ENCODE measurements at regions not wholly inside any gene's neighbourhood (a gene's known extent, or its start where the extent isn't known, plus 50 kb on each side); places are given as distances from the start of the nearest gene placed in this dataset.
"Not testable (repeated sequence)": the region's sequence is repeated elsewhere in the genome, so short reads cannot be mapped to it uniquely, and the experiment has no call there.

DNA sequence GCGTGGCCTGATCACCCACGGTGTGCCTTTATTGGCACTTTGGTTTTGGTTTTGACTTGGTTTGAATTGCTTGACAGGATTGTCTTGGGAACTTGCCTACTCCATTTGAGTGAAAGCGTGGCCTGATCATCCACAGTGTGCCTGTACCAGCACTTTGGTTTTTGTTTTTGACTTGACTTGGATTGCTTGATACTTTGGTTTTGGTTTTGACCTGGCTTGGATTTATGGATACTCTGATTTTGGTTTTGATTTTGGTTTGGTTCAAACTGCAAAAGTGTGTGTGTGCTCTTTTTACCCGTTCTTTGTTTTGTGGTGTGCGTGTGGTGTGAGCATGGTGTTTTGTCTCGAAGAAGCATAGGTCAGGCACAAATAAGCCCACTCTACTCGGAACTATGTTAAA is 58.8 kb upstream of the SPIN4 start:
- not testable (repeated sequence) for TF ChIP-seq ZFP3 (CRISPR knock-in tag; IDR thresholded peaks at IDR 0.05); ZC3H10 (CRISPR knock-in tag; IDR thresholded peaks at IDR 0.05); RARB (CRISPR knock-in tag; IDR thresholded peaks at IDR 0.05); ESRRG (CRISPR knock-in tag; IDR thresholded peaks at IDR 0.05); ARNTL (CRISPR knock-in tag; IDR thresholded peaks at IDR 0.05; ENCODE audit: borderline replicate concordance, low read depth); ZFP30 (CRISPR knock-in tag; IDR thresholded peaks at IDR 0.05)
- TF ChIP-seq, protein P1, sequence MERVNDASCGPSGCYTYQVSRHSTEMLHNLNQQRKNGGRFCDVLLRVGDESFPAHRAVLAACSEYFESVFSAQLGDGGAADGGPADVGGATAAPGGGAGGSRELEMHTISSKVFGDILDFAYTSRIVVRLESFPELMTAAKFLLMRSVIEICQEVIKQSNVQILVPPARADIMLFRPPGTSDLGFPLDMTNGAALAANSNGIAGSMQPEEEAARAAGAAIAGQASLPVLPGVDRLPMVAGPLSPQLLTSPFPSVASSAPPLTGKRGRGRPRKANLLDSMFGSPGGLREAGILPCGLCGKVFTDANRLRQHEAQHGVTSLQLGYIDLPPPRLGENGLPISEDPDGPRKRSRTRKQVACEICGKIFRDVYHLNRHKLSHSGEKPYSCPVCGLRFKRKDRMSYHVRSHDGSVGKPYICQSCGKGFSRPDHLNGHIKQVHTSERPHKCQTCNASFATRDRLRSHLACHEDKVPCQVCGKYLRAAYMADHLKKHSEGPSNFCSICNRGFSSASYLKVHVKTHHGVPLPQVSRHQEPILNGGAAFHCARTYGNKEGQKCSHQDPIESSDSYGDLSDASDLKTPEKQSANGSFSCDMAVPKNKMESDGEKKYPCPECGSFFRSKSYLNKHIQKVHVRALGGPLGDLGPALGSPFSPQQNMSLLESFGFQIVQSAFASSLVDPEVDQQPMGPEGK (CRISPR knock-in tag; IDR thresholded peaks at IDR 0.05; ENCODE audit: borderline replicate concordance) = not testable (repeated sequence)

Data from SK-N-SH treated with all-trans-retinoic acid at 6 μM for 48 hours (cell line).